OCI-LY7 (cell line): ENCODE measurements at regions not wholly inside any gene's neighbourhood (a gene's known extent, or its start where the extent isn't known, plus 50 kb on each side); places are given as distances from the start of the nearest gene placed in this dataset.

Experiments
- BruUV-seq: library from RNA; stranded (reverse); fragments of 400-500 nt; replicated peaks from 2 replicates; lab custom pipeline; 2021; lab: Mats Ljungman, UMichigan
- CTCF ChIA-PET: fragments of 300-600 bp; sonication (Branson Sonifier 250); formaldehyde crosslinking; loops from one replicate; lab custom pipeline; 2022; ENCODE audit warnings: antibody characterized with exemption; ENCODE audit not compliant: unreplicated experiment; lab: Charles Lee
- POLR2A ChIA-PET: fragments of 300-600 bp; sonication (Branson Sonifier 250); formaldehyde crosslinking; loops from one replicate; lab custom pipeline; 2022; ENCODE audit warnings: antibody characterized with exemption; lab: Charles Lee
- DNase-seq: peaks from one replicate; pipeline ENCODE4 v3.0.0-alpha.2; 2015; ENCODE audit warnings: low spot score
- H2AFZ ChIP-seq: fragments of 200-600 bp; sonication (generic), shearing (Covaris generic); 2 replicates; pipeline ENCODE4 v1.6.1; 2014; ENCODE audit warnings: mild to moderate bottlenecking, antibody characterized with exemption, low read length, moderate library complexity
- H3K27ac ChIP-seq: fragments of 200-600 bp; sonication (generic); 2 replicates; pipeline ENCODE4 v1.5.1; 2014; ENCODE audit warnings: mixed run types, low read depth, mild to moderate bottlenecking, moderate library complexity, low read length, inconsistent platforms; ENCODE audit not compliant: poor library complexity, severe bottlenecking
- H3K36me3 ChIP-seq: fragments of 200-600 bp; sonication (generic); 2 replicates; pipeline ENCODE4 v1.6.1; 2014; ENCODE audit warnings: mild to moderate bottlenecking, antibody characterized with exemption, low read length, moderate library complexity, mixed read lengths; ENCODE audit not compliant: insufficient read depth
- H3K4me1 ChIP-seq: fragments of 200-600 bp; sonication (generic); 2 replicates; pipeline ENCODE4 v1.5.1; 2014; ENCODE audit warnings: mild to moderate bottlenecking, low read length; ENCODE audit not compliant: insufficient read depth, poor library complexity, severe bottlenecking
- H3K4me2 ChIP-seq: fragments of 200-600 bp; sonication (generic); 2 replicates; pipeline ENCODE4 v1.6.1; 2014; ENCODE audit warnings: mild to moderate bottlenecking, low read length
- H3K4me3 ChIP-seq: fragments of 200-600 bp; sonication (generic); 2 replicates; pipeline ENCODE4 v1.5.1; 2014; ENCODE audit warnings: mild to moderate bottlenecking, low read depth, low read length; ENCODE audit not compliant: poor library complexity, severe bottlenecking
- H3K79me2 ChIP-seq: fragments of 200-600 bp; sonication (generic); 2 replicates; pipeline ENCODE4 v1.6.1; 2016; ENCODE audit warnings: low read depth, mild to moderate bottlenecking, low read length, moderate library complexity, mixed read lengths; ENCODE audit not compliant: insufficient read depth
- H3K9me2 ChIP-seq: fragments of 200-600 bp; sonication (generic); 2 replicates; pipeline ENCODE4 v1.6.1; 2016; ENCODE audit warnings: mild to moderate bottlenecking, low read length, mixed read lengths; ENCODE audit not compliant: insufficient read depth
- H3K9me3 ChIP-seq: fragments of 200-600 bp; sonication (generic); 2 replicates; pipeline ENCODE4 v1.6.1; 2014; ENCODE audit warnings: mild to moderate bottlenecking, mixed run types, low read length, mixed read lengths
- H4K20me1 ChIP-seq: fragments of 200-600 bp; sonication (generic); 2 replicates; pipeline ENCODE4 v1.6.1; 2014; ENCODE audit warnings: mild to moderate bottlenecking, antibody characterized with exemption, low read length, moderate library complexity, mixed read lengths; ENCODE audit not compliant: insufficient read depth
- CTCF ChIP-seq: fragments of 200-600 bp; sonication (generic); conservative IDR thresholded peaks from 2 replicates; pipeline ENCODE4 v1.5.1; 2014; ENCODE audit warnings: mild to moderate bottlenecking, antibody characterized with exemption, low read length, moderate library complexity, mixed read lengths
- EZH2phosphoT487 ChIP-seq: fragments of 200-600 bp; sonication (generic); IDR thresholded peaks from 2 replicates; pipeline ENCODE4 v1.6.1; 2018; ENCODE audit warnings: low read depth, borderline replicate concordance, mild to moderate bottlenecking, mixed run types, antibody characterized with exemption, low read length, moderate library complexity, mixed read lengths
- intact Hi-C: fragments of 100-400 bp; cut with micrococcal nuclease; formaldehyde crosslinking; loops from one replicate; pipeline ENCODE4 v1.10.0; 2022; ENCODE audit not compliant: unreplicated experiment

- Histone ChIP-seq H3K36me3 (no peaks in the 10 kb centered on the region), H4K20me1 (no peaks in the 10 kb centered on the region), H3K9me2 (no peaks in the 10 kb centered on the region), H3K4me2 (no peak overlapping the region), H2AFZ (no peak overlapping the region), H3K4me1 (no peaks in the 10 kb centered on the region), H3K4me3 (no peak overlapping the region), H3K9me3 (no peaks in the 10 kb centered on the region), H3K79me2 (no peaks in the 10 kb centered on the region), H3K27ac (no peak overlapping the region)
- ChIA-PET POLR2A (interaction anchor here (0.7 to 1.0 kb wide), 3 partner anchors 12 to 766 kb away, joined by 3 to 4 read pairs (median 3); no protein-coding TSS in a partner anchor), CTCF (no interaction called here)
- no peak for DNase-seq
- intact Hi-C loops, result no loop called here
- BruUV-seq, result no TSS peak
- no peak for TF ChIP-seq EZH2phosphoT487
- no peak for TF ChIP-seq CTCF
These were observed 195.3 kb upstream of the HTR2A start for GRCh38 chr13:47092202-47092601.

GRCh38 chr13:47087841-47088240 lies 191.0 kb upstream of the HTR2A start:
- H3K4me2 ChIP-seq, result no peak overlapping the region
- H3K9me2 ChIP-seq, result no peaks in the 10 kb centered on the region
- intact Hi-C loops, result no loop called here
- no peaks in the 10 kb centered on the region for H3K79me2 ChIP-seq
- H3K27ac ChIP-seq, result no peak overlapping the region
- H3K36me3 ChIP-seq, result no peaks in the 10 kb centered on the region
- no peaks in the 10 kb centered on the region for H4K20me1 ChIP-seq
- TF ChIP-seq EZH2phosphoT487 (no peak), CTCF (no peak)
- no TSS peak for BruUV-seq
- H2AFZ ChIP-seq, result no peak overlapping the region
- POLR2A ChIA-PET, result no interaction called here
- no peaks in the 10 kb centered on the region for H3K9me3 ChIP-seq
- no peak overlapping the region for H3K4me3 ChIP-seq
- CTCF ChIA-PET, result no interaction called here
- DNase-seq, result no peak
- H3K4me1 ChIP-seq, result no peaks in the 10 kb centered on the region

- intact Hi-C loops, result no loop called here
- Histone ChIP-seq H2AFZ (no peak overlapping the region), H3K9me3 (no peaks in the 10 kb centered on the region), H3K4me1 (no peaks in the 10 kb centered on the region), H3K36me3 (no peaks in the 10 kb centered on the region), H3K4me3 (no peak overlapping the region), H3K9me2 (no peaks in the 10 kb centered on the region), H3K79me2 (no peaks in the 10 kb centered on the region), H3K27ac (no peak overlapping the region), H4K20me1 (no peaks in the 10 kb centered on the region), H3K4me2 (no peak overlapping the region)
- POLR2A ChIA-PET, result interaction anchor here (0.6 kb wide), 1 partner anchor 100 kb away, joined by 3 read pairs; no protein-coding TSS in a partner anchor
- TF ChIP-seq EZH2phosphoT487 (no peak), CTCF (no peak)
- BruUV-seq, result no TSS peak
- no peak for DNase-seq
- CTCF ChIA-PET, result no interaction called here
These were observed 190.4 kb upstream of the HTR2A start for GRCh38 chr13:47087241-47087640.
